ENCODE measurements at regions not wholly inside any gene's neighbourhood (a gene's known extent, or its start where the extent isn't known, plus 50 kb on each side); places are given as distances from the start of the nearest gene placed in this dataset.

GRCh38 chr4:10245751-10246150, 129.2 kb upstream of the WDR1 start:
- no peaks in the 10 kb centered on the region for H3K36me3 Mint-ChIP-seq (ENCODE audit: insufficient read depth in 1 of 3, low read depth in 3 of 3)
- no peak overlapping the region for H3K27ac Mint-ChIP-seq
- H3K27me3 Mint-ChIP-seq (ENCODE audit: low read depth): peaks cover 42% of the 10 kb centered on the region

More at GRCh38 chr4:10245751-10246150, 129.2 kb upstream of the WDR1 start:
- Histone ChIP-seq H4K5ac (ENCODE audit: insufficient read length, low read depth, low read length) (no peak overlapping the region), H3K27ac (ENCODE audit: insufficient read length, low read depth, low read length) (no peak overlapping the region), H3K79me2 (ENCODE audit: insufficient read depth, low read length) (no peaks in the 10 kb centered on the region), H3K56ac (ENCODE audit: insufficient read length, low read depth, low read length) (no peak overlapping the region), H3K4me2 (ENCODE audit: insufficient read depth, insufficient read length, low read length) (no peak overlapping the region), H2BK5ac (ENCODE audit: insufficient read length, low read length) (no peak overlapping the region), H3K18ac (ENCODE audit: insufficient read length, low read depth, low read length) (no peak overlapping the region), H2BK12ac (ENCODE audit: insufficient read length, low read depth, low read length) (no peak overlapping the region), H2AK5ac (ENCODE audit: insufficient read length, low read length) (no peak overlapping the region), H3T11ph (ENCODE audit: low read length) (no peak overlapping the region), H2AFZ (ENCODE audit: low read length) (no peak overlapping the region), H4K8ac (replicated peaks; ENCODE audit: insufficient read length, low read depth, low read length) (no peak overlapping the region), H3K23me2 (ENCODE audit: insufficient read length, low read depth, low read length, poor library complexity, severe bottlenecking) (no peaks in the 10 kb centered on the region), H3K9me3 (ENCODE audit: control insufficient read depth, low read depth, low read length) (no peaks in the 10 kb centered on the region), H3K23ac (ENCODE audit: insufficient read length, low read depth, low read length) (no peak overlapping the region), H4K20me1 (ENCODE audit: control insufficient read depth, insufficient read depth, insufficient read length) (peaks cover 2% of the 10 kb centered on the region), H2BK120ac (ENCODE audit: low read depth, low read length, poor library complexity, severe bottlenecking) (no peak overlapping the region), H3K14ac (ENCODE audit: insufficient read depth, low read length) (no peak overlapping the region), H4K91ac (ENCODE audit: insufficient read length, low read depth, low read length) (no peak overlapping the region), H3K9ac (ENCODE audit: extremely low read depth, insufficient read length, low read length) (no peak overlapping the region), H3K4me1 (ENCODE audit: insufficient read depth, low read length) (no peaks in the 10 kb centered on the region), H3K79me1 (ENCODE audit: insufficient read depth, low read depth, low read length, poor library complexity, severe bottlenecking) (no peaks in the 10 kb centered on the region), H2BK20ac (ENCODE audit: low read depth, low read length, poor library complexity, severe bottlenecking) (no peak overlapping the region), H3K27me3 (ENCODE audit: insufficient read depth, low read length) (no peaks in the 10 kb centered on the region), H3K4ac (ENCODE audit: low read depth, low read length) (no peak overlapping the region), H2BK15ac (ENCODE audit: low read depth, low read length) (no peak overlapping the region)
- no peak overlapping the region for H3K4me3 Mint-ChIP-seq
- no peak for DNase-seq
- peaks cover 0 to 3% of the 10 kb centered on the region in 2 experiments; a peak in 1 of 5 replicates for H3K9me3 Mint-ChIP-seq
- no peaks in the 10 kb centered on the region for H3K4me1 Mint-ChIP-seq
- WGBS (ENCODE audit: extremely low coverage, insufficient read length, low lambda C conversion rate): no CpG with 5 or more reads among the region's 7 CpGs
- TF ChIP-seq CTCF (conservative IDR thresholded peaks at IDR 0.05): no peak
